ENCODE measurements at regions not wholly inside any gene's neighbourhood (a gene's known extent, or its start where the extent isn't known, plus 50 kb on each side); places are given as distances from the start of the nearest gene placed in this dataset.

DNA sequence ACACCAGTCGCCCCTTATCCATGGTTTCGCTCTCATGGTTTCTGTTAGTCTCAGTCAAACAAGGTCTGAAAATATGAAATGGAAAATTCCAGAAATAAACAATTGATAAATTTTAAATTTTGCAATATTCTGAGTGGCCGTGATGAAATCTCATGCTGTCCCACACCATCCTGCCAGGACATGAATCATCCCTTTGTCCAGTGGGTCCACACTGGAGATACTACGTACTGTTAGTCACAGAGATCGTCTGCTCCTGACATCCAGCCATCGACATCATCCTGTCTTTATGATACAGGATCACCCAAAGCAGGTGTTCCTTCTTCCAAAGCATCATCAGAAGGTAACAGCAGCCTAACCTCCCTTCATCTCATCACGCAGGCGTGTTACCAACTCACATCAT is 76.5 kb upstream of the MSX1 start:
- H3K4me3 ChIP-seq, result no peak overlapping the region
- no peaks in the 10 kb centered on the region for H3K9me3 ChIP-seq
- WGBS, 2 donors (ENCODE audit: low coverage in 1 of 2), result 80 to 87% methylated on average over 8 of the region's 8 CpGs
- H3K4me1 ChIP-seq, result no peaks in the 10 kb centered on the region
- intact Hi-C loops (cut with DNase I; ENCODE audit: low total_unique reads) (no loop called here), in situ Hi-C loops (cut with MboI; ENCODE audit: low pct_ligation_motif_present in 1 of 4, low pct_unique_long_range_greater_than_20kb in 1 of 4, low sequenced_read_pairs in 3 of 4) (no loop called here)
- H3K27ac ChIP-seq, result no peak overlapping the region
- H3K27me3 ChIP-seq, result no peaks in the 10 kb centered on the region
- TF ChIP-seq, protein P1, sequence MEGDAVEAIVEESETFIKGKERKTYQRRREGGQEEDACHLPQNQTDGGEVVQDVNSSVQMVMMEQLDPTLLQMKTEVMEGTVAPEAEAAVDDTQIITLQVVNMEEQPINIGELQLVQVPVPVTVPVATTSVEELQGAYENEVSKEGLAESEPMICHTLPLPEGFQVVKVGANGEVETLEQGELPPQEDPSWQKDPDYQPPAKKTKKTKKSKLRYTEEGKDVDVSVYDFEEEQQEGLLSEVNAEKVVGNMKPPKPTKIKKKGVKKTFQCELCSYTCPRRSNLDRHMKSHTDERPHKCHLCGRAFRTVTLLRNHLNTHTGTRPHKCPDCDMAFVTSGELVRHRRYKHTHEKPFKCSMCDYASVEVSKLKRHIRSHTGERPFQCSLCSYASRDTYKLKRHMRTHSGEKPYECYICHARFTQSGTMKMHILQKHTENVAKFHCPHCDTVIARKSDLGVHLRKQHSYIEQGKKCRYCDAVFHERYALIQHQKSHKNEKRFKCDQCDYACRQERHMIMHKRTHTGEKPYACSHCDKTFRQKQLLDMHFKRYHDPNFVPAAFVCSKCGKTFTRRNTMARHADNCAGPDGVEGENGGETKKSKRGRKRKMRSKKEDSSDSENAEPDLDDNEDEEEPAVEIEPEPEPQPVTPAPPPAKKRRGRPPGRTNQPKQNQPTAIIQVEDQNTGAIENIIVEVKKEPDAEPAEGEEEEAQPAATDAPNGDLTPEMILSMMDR (IDR thresholded peaks at IDR 0.05), result no peak
- TF ChIP-seq POLR2AphosphoS5 (IDR thresholded peaks at IDR 0.05), result no peak
- no peak for DNase-seq
- H3K36me3 ChIP-seq, result no peaks in the 10 kb centered on the region

DNA sequence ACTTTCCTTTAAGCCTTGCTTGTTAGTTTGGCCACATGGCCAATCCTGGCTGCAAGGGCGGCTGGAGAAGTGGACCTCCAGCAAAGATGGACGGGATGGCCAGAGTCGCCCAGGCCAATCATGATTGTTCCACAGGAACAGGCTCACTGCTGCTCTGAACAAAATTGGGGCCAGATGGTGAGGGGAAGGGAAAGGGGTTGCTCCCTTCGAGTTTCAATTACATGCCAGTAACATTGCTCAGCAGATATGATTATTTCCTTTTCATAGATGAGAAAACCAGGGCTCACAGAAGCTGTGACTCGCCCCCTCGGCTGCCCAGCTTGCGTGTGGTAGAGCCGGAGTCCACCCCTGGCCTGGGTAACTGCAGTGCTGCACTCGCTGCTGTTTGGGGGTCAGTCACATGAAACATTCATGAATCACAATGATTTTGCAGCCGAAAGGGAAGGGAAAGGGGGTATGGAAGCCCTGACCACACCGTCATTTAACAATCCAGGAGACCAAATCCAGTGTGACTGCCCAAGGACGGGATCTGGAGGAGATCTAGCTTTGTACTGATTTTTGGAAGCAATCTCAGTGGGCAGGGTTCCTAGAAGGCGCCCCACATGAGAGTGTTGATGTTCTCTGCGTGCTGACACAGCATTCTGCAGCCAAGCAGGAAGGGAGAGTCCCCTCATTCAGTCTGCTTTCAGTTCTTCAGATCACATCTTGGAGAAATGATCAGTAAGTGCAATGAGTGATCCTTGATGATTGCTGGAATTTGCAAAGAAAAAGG is 77.3 kb upstream of the MSX1 start:
- Histone ChIP-seq H3K27ac (no peak overlapping the region), H3K4me3 (no peak overlapping the region), H3K36me3 (no peaks in the 10 kb centered on the region), H3K4me1 (no peaks in the 10 kb centered on the region), H3K27me3 (no peaks in the 10 kb centered on the region), H3K9me3 (no peaks in the 10 kb centered on the region)
- 58 to 89% methylated on average over 3 to 14 of the region's 14 CpGs for WGBS, 2 donors (ENCODE audit: low coverage in 1 of 2)
- intact Hi-C loops (cut with DNase I; ENCODE audit: low total_unique reads) (no loop called here), in situ Hi-C loops (cut with MboI; ENCODE audit: low pct_ligation_motif_present in 1 of 4, low pct_unique_long_range_greater_than_20kb in 1 of 4, low sequenced_read_pairs in 3 of 4) (no loop called here)
- DNase-seq, result no peak
- TF ChIP-seq, protein P1 (IDR thresholded peaks at IDR 0.05), result no peak
- no peak for TF ChIP-seq EP300 (IDR thresholded peaks at IDR 0.05; ENCODE audit: low read depth)
- TF ChIP-seq POLR2AphosphoS5 (IDR thresholded peaks at IDR 0.05), result no peak
- TF ChIP-seq POLR2A (IDR thresholded peaks at IDR 0.05), result no peak

GRCh38 chr4:4780729-4781244 is 78.7 kb upstream of the MSX1 start:
- Histone ChIP-seq H3K4me3 (no peak overlapping the region), H3K27me3 (no peaks in the 10 kb centered on the region), H3K4me1 (no peaks in the 10 kb centered on the region), H3K36me3 (no peaks in the 10 kb centered on the region), H3K27ac (no peak overlapping the region), H3K9me3 (no peaks in the 10 kb centered on the region)
- intact Hi-C loops (cut with DNase I; ENCODE audit: low total_unique reads), result no loop called here
- in situ Hi-C loops (cut with MboI; ENCODE audit: low pct_ligation_motif_present in 1 of 4, low pct_unique_long_range_greater_than_20kb in 1 of 4, low sequenced_read_pairs in 3 of 4), result no loop called here
- DNase-seq, result no peak
- WGBS, 2 donors (ENCODE audit: low coverage in 1 of 2), result 77 to 92% methylated on average over 4 to 6 of the region's 6 CpGs
- TF ChIP-seq EP300 (IDR thresholded peaks at IDR 0.05; ENCODE audit: low read depth), result no peak
- TF ChIP-seq POLR2A (IDR thresholded peaks at IDR 0.05), result no peak
- TF ChIP-seq, protein P1 (IDR thresholded peaks at IDR 0.05), result no peak
- no peak for TF ChIP-seq POLR2AphosphoS5 (IDR thresholded peaks at IDR 0.05)

DNA sequence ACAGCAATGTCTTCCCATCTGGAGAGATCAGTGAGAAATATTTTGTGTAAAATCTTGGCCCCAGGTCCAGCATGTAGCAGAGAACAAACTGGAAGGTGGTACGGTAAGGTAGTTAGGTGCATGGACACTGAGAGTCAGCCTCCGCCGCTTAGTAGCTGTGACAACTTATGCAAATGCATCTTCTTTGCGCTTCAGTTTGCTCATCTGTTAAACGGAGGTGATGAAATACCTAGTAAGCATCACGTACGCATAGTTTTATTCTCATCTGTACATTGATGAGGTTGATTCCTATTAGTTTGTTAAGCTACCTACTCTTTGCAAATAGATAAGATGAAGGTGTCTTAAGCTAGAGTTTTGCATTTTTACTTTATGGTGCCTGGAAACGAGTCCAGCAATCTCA is 80.0 kb upstream of the MSX1 start:
- Histone ChIP-seq H3K9me3 (no peaks in the 10 kb centered on the region), H3K4me3 (no peak overlapping the region), H3K27me3 (no peaks in the 10 kb centered on the region), H3K36me3 (no peaks in the 10 kb centered on the region), H3K27ac (no peak overlapping the region), H3K4me1 (no peaks in the 10 kb centered on the region)
- no peak for TF ChIP-seq POLR2AphosphoS5 (IDR thresholded peaks at IDR 0.05)
- TF ChIP-seq EP300 (IDR thresholded peaks at IDR 0.05; ENCODE audit: low read depth), result no peak
- TF ChIP-seq, protein P1 (IDR thresholded peaks at IDR 0.05), result no peak
- no peak for TF ChIP-seq POLR2A (IDR thresholded peaks at IDR 0.05)
- DNase-seq, result no peak
- in situ Hi-C loops (cut with MboI; ENCODE audit: low pct_ligation_motif_present in 1 of 4, low pct_unique_long_range_greater_than_20kb in 1 of 4, low sequenced_read_pairs in 3 of 4), result no loop called here
- 83 to 86% methylated on average over 4 to 8 of the region's 8 CpGs for WGBS, 2 donors (ENCODE audit: low coverage in 1 of 2)
- intact Hi-C loops (cut with DNase I; ENCODE audit: low total_unique reads), result no loop called here
